Effector memory CD4-positive, alpha-beta T cell (primary cell): ENCODE measurements at regions not wholly inside any gene's neighbourhood (a gene's known extent, or its start where the extent isn't known, plus 50 kb on each side); places are given as distances from the start of the nearest gene placed in this dataset.

Source experiments
- DNase-seq, 3 donors: peaks; one replicate each; pipeline ENCODE4 v3.0.0-alpha.2; 2020
- H3K27ac ChIP-seq: 2 replicates; pipeline ENCODE4 v1.7.0; 2013; ENCODE audit warnings: mild to moderate bottlenecking, low read length, moderate library complexity; ENCODE audit not compliant: insufficient read depth, poor library complexity, severe bottlenecking
- H3K27me3 ChIP-seq: replicated peaks from 2 replicates; pipeline ENCODE4 v1.7.0; 2013; ENCODE audit warnings: mild to moderate bottlenecking, low read length; ENCODE audit not compliant: insufficient read depth, control insufficient read depth, poor library complexity, severe bottlenecking
- H3K36me3 ChIP-seq: 2 replicates; pipeline ENCODE4 v1.7.0; 2013; ENCODE audit warnings: mild to moderate bottlenecking, low read length, moderate library complexity; ENCODE audit not compliant: control insufficient read depth, insufficient read depth
- H3K4me1 ChIP-seq: 2 replicates; pipeline ENCODE4 v1.7.0; 2013; ENCODE audit warnings: low read length, mild to moderate bottlenecking; ENCODE audit not compliant: control insufficient read depth, insufficient read depth, poor library complexity, severe bottlenecking
- H3K4me3 ChIP-seq: 2 replicates; pipeline ENCODE4 v1.7.0; 2013; ENCODE audit warnings: low read length, low read depth, mild to moderate bottlenecking; ENCODE audit not compliant: insufficient read depth, poor library complexity, severe bottlenecking
- H3K9me3 ChIP-seq: 2 replicates; pipeline ENCODE4 v1.7.0; 2013; ENCODE audit warnings: mild to moderate bottlenecking, low read length, moderate library complexity; ENCODE audit not compliant: control insufficient read depth

DNA sequence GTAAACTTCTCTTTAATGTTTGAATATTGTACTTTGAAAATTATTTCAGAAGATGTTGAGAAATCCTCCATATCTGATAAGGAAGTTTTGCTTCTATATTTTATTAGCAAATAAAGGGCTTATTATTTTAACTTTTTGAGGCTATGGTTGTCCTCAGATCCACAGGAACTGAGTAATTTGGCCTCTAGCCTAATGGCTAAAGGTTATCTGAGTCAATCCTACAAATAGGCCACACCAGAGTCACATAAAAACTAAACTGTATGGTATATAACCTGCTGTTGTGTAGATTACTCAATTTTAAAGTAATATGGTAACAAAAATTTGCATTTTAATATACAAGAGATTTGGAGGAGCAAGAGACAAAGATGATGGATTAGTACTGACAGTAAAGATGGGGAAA, 549.2 kb upstream of the GRAMD2B start:
- no peak overlapping the region for H3K4me3 ChIP-seq
- H3K27ac ChIP-seq: no peak overlapping the region
- DNase-seq: no peak
- no peaks in the 10 kb centered on the region for H3K27me3 ChIP-seq
- no peaks in the 10 kb centered on the region for H3K36me3 ChIP-seq
- no peaks in the 10 kb centered on the region for H3K4me1 ChIP-seq
- no peaks in the 10 kb centered on the region for H3K9me3 ChIP-seq

DNA sequence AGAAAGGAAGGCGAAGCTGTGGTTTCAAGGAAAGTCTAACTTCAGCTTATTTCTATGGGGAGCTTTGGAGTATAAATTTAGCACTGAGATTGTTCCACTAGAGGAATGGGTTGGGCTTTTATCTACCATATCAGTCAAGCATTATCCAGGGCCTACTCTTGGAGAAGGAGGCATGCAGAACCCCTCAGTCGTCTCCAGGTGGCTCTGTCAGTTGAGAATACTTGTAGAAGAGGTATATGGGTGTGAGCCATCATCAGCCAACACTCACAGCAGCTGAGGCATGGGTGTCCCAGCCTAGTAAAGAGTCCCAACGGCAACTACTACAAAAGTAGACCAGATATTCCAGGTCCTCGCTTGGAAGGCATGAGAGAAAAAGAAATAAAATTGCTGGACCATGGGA, 548.5 kb upstream of the GRAMD2B start:
- DNase-seq: no peak
- Histone ChIP-seq H3K9me3 (no peaks in the 10 kb centered on the region), H3K27ac (no peak overlapping the region), H3K4me3 (no peak overlapping the region), H3K27me3 (no peaks in the 10 kb centered on the region), H3K4me1 (no peaks in the 10 kb centered on the region), H3K36me3 (no peaks in the 10 kb centered on the region)

DNA sequence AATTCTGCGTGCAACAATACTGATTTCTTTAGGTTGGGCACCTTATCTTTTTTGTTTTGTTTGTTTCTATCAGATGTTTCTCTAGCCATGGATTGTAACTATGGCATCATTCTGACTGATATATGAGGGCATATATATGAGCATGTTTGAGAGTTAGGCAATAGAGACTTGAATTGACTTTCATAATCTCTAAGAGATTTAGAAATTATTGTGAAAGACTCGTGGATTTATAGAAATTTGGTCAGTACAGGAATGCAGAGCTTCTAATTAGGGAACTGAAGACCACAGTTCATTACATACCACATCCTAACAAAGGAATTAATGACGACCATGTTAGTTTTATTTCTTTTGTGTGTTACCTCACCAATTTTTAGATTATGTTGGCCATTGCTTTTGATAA, 546.0 kb upstream of the GRAMD2B start:
- Histone ChIP-seq H3K4me3 (no peak overlapping the region), H3K4me1 (no peaks in the 10 kb centered on the region), H3K9me3 (no peaks in the 10 kb centered on the region), H3K36me3 (no peaks in the 10 kb centered on the region), H3K27ac (no peak overlapping the region), H3K27me3 (no peaks in the 10 kb centered on the region)
- no peak for DNase-seq

DNA sequence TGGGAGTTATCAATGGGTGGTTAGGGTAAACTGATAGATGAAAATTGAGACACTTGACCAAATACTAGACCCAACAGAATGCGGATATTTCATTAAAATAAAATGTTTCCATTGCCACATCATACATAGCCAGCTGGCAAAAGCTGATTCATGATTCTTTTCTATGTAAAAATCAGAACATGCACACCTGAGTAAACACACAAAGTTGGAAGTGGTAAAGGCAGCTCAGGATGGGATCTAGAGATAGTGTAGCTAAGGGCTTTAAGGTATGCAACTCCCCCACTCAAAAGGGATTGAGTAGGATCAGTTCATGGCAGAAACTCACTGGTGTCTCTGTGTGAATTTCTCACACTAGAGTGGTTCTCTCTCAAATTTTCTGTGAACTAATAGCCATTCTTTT, 541.1 kb upstream of the GRAMD2B start:
- H3K27ac ChIP-seq: no peak overlapping the region
- H3K4me1 ChIP-seq: no peaks in the 10 kb centered on the region
- no peak for DNase-seq
- H3K4me3 ChIP-seq: no peak overlapping the region
- no peaks in the 10 kb centered on the region for H3K9me3 ChIP-seq
- H3K36me3 ChIP-seq: no peaks in the 10 kb centered on the region
- no peaks in the 10 kb centered on the region for H3K27me3 ChIP-seq

DNA sequence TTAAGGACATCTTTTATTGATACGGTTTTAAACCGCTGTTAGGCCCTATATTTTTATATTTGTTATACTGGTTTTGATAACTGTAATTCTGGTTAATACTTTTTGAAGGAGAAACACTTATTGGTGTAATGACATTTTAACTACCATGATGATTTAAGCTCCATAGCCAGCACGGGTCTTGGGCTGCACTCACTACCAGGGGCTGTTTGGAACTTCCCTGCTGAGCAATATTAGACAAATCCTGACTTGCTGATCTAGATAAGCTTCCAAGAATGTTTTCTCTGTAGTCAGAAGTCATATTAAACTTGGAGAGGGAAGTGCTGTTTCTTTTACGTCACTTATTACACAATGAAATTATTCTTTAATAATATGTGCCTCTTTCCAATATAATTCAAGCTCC, 540.0 kb upstream of the GRAMD2B start:
- Histone ChIP-seq H3K4me1 (no peaks in the 10 kb centered on the region), H3K27ac (no peak overlapping the region), H3K27me3 (no peaks in the 10 kb centered on the region), H3K9me3 (no peaks in the 10 kb centered on the region), H3K36me3 (no peaks in the 10 kb centered on the region), H3K4me3 (no peak overlapping the region)
- DNase-seq: no peak

DNA sequence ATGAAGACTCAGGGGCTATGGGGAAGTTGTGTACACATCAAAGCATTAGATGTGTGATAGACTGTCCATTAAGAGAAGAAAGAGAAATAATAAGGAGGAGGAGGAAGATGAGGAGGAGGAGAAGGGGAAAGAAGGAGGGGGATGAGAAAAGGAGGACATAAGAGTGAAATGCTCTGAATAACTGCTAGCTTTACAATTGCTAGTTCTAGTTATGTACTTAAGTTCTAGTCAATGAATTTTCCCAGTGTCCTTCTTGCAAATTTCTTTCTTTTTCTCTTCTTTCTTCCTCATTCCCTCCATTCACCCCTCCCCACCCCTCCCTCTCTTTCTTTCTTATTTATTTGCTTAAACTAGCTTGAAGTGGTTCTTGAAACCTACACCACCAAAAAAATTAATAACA, 534.9 kb upstream of the GRAMD2B start:
- Histone ChIP-seq H3K9me3 (no peaks in the 10 kb centered on the region), H3K27ac (no peak overlapping the region), H3K4me3 (no peak overlapping the region), H3K36me3 (no peaks in the 10 kb centered on the region), H3K4me1 (no peaks in the 10 kb centered on the region), H3K27me3 (no peaks in the 10 kb centered on the region)
- no peak for DNase-seq

DNA sequence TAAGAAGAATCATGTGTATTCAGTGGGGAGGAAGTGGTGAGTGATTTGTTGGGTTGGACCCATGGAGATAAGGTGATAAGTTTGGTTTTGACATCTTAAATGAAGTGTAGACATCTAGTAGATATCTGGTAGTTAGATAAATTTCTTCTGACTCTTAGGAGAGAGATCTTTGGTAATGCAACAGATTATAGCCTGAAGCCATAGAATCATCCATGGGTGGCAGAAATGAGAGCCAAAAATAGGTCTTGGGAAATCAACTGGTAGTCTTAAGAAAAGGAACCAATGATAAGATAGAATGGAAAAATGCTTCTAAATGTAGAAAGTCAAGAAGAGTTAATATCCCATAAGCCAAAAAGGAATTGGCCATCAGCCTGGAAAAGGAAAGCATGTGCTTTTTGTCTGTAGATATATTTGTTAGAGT, 532.7 kb upstream of the GRAMD2B start:
- H3K36me3 ChIP-seq: no peaks in the 10 kb centered on the region
- DNase-seq: no peak
- H3K27me3 ChIP-seq: no peaks in the 10 kb centered on the region
- no peak overlapping the region for H3K4me3 ChIP-seq
- no peaks in the 10 kb centered on the region for H3K4me1 ChIP-seq
- H3K9me3 ChIP-seq: no peaks in the 10 kb centered on the region
- H3K27ac ChIP-seq: no peak overlapping the region

DNA sequence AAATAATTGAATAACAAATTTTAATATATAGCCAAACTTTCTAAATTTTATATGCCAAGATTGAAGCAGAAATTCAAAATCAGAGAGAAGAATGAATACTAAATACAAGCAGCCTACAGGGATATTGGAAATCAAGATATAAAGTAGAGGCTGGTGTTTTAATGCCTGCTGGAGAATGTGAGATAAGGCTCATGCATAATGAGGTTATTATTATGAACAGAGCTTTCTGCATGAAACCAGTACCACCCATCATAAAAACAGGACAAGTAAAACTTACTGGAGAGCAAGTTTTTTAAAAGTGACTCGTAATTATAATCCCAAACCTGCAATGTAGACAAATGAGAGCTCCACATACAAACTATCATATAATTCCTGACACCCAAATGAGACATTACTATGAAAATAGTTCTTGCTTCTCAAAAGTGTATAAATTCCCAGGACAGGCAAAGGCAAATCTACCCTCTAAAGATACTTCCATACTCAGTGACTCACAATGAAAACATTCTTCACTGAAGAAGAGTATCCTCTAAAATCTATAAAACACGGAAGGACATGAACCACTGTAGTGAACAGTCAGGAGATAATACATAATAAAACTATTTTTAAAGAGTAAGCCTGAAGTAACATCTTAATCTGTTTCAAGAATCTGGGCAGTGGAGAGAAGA, 532.0 kb upstream of the GRAMD2B start:
- Histone ChIP-seq H3K27me3 (no peaks in the 10 kb centered on the region), H3K9me3 (no peaks in the 10 kb centered on the region), H3K4me1 (no peaks in the 10 kb centered on the region), H3K36me3 (no peaks in the 10 kb centered on the region), H3K4me3 (no peak overlapping the region), H3K27ac (no peak overlapping the region)
- no peak for DNase-seq

DNA sequence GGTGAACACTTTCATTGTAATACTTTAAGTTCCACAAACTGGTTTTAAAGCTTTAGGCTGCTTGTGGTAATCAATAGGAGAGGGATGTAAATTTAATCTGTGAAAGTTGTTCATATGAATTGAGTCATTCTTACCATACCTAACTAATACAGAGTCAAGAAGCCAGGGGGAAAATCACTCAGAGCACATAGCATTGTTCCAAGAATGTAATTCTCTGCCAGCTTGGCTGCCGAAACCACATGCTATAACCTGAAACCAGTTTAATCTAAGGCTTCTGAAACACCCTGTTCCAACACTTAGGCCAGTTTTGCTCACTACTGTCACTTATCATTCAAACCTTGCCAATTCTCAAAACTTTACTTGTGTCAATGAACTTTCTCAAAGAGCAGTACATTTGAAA, 528.8 kb upstream of the GRAMD2B start:
- Histone ChIP-seq H3K4me3 (no peak overlapping the region), H3K9me3 (no peaks in the 10 kb centered on the region), H3K4me1 (no peaks in the 10 kb centered on the region), H3K27me3 (no peaks in the 10 kb centered on the region), H3K36me3 (no peaks in the 10 kb centered on the region), H3K27ac (no peak overlapping the region)
- DNase-seq: no peak

DNA sequence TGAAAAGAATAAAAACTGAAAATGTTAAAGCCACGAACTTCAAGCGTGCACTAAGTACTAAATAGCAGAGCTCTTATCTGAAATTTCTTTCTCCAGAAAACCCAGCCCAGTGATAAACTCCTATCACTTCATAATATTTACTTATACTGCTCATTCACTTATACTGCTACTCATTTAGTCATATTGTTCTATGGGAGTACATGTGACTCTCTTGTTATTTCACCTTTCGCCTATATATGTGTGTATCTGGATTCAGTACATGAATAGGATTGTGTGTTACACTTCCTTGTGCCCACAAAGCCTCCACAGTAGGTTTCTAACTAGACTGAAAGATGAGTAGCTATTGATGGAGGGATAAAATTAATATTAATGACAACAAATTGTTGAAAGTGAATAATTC, 526.8 kb upstream of the GRAMD2B start:
- H3K27ac ChIP-seq: no peak overlapping the region
- no peaks in the 10 kb centered on the region for H3K4me1 ChIP-seq
- no peak overlapping the region for H3K4me3 ChIP-seq
- DNase-seq: no peak
- no peaks in the 10 kb centered on the region for H3K9me3 ChIP-seq
- no peaks in the 10 kb centered on the region for H3K27me3 ChIP-seq
- no peaks in the 10 kb centered on the region for H3K36me3 ChIP-seq
